H7 (cell line): ENCODE measurements at regions not wholly inside any gene's neighbourhood (a gene's known extent, or its start where the extent isn't known, plus 50 kb on each side); places are given as distances from the start of the nearest gene placed in this dataset.
"Not testable (repeated sequence)": the region's sequence is repeated elsewhere in the genome, so short reads cannot be mapped to it uniquely, and the experiment has no call there.

Experiments used
- DNase-seq: peaks from one replicate; pipeline ENCODE4 v3.0.0; 2012
- H3K27me3 ChIP-seq: 2 replicates; pipeline ENCODE4 v1.6.0; 2011; ENCODE audit warnings: mild to moderate bottlenecking, low read length; ENCODE audit not compliant: control insufficient read depth, insufficient read depth
- H3K36me3 ChIP-seq: replicated peaks from 2 replicates; pipeline ENCODE4 v1.5.1; 2011; ENCODE audit warnings: low read length; ENCODE audit not compliant: control insufficient read depth, insufficient read depth
- H3K4me3 ChIP-seq: 2 replicates; pipeline ENCODE4 v1.5.1; 2011; ENCODE audit warnings: low read depth, mild to moderate bottlenecking, control low read depth, low read length, moderate library complexity; ENCODE audit not compliant: insufficient read depth

DNA sequence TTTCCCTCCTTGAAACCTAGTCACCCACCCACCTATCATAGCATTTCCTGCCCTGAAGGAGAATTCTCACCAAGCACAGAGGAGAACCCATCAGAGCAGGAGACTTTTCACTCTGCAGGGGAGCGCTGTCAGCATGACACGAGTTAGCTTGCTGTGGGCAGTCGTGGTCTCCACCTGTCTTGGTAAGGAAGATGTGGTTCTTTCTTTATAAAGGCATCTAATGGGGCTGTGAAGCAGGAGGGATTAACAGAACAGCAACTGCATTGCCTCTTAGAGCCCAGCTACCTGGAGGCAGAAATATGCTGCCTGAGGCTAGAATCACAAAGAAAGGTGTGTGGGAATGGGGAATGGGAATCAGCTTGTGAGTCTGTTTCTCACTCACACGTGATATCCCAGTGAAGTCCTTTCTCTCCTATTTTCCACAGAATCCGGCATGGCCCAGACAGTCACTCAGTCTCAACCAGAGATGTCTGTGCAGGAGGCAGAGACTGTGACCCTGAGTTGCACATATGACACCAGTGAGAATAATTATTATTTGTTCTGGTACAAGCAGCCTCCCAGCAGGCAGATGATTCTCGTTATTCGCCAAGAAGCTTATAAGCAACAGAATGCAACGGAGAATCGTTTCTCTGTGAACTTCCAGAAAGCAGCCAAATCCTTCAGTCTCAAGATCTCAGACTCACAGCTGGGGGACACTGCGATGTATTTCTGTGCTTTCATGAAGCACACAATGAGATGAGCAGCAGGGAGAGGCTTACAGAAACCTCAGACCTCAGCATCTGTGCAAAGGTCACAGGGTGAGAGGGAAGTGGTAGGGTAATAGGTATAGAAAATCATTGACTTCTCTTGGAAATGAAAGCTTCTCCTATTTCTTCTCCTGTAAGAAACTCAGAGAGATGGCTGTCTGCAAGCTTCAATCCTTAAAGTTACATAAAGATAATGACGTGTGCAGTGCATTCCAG lies 316.9 kb downstream of the DAD1 start:
- Histone ChIP-seq H3K27me3 (no peaks in the 10 kb centered on the region), H3K4me3 (no peak overlapping the region), H3K36me3 (no peaks in the 10 kb centered on the region)
- no peak for DNase-seq

DNA sequence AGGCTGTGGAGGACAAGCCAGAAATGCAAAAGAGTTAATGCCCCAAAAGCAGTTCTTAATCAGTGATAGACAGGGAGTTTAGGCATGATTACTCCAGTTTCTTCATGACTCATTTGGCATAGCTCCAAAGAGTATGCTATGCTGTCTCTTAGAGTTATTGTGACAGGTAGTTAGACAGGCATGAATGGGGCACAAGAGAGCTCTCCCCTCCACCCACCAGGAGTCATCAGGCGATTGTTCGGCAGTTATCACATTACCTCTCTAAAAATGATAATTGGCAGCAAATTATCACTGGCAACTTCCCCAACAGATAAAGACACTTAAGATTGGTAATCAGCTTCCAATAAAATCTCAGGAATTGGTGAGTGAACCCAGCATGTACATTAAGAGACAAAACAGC lies 320.1 kb downstream of the DAD1 start:
- Histone ChIP-seq H3K4me3 (no peak overlapping the region), H3K27me3 (no peaks in the 10 kb centered on the region), H3K36me3 (no peaks in the 10 kb centered on the region)
- no peak for DNase-seq

- no peaks in the 10 kb centered on the region for H3K27me3 ChIP-seq
- no peak for DNase-seq
- H3K4me3 ChIP-seq, result no peak overlapping the region
- H3K36me3 ChIP-seq, result no peaks in the 10 kb centered on the region
Measured at GRCh38 chr14:22266683-22267082, 322.3 kb downstream of the DAD1 start.

GRCh38 chr14:22266142-22266442 lies 322.9 kb downstream of the DAD1 start:
- H3K27me3 ChIP-seq, result no peaks in the 10 kb centered on the region
- no peak overlapping the region for H3K4me3 ChIP-seq
- no peak for DNase-seq
- H3K36me3 ChIP-seq, result no peaks in the 10 kb centered on the region

- H3K4me3 ChIP-seq, result no peak overlapping the region
- H3K36me3 ChIP-seq, result no peaks in the 10 kb centered on the region
- no peaks in the 10 kb centered on the region for H3K27me3 ChIP-seq
- DNase-seq, result peak; percentile 15
Measured at GRCh38 chr14:22265319-22266141, 323.5 kb downstream of the DAD1 start.

- H3K36me3 ChIP-seq, result no peaks in the 10 kb centered on the region
- DNase-seq, result no peak
- H3K27me3 ChIP-seq, result no peaks in the 10 kb centered on the region
- H3K4me3 ChIP-seq, result no peak overlapping the region
Measured at GRCh38 chr14:22264759-22265158, 324.3 kb downstream of the DAD1 start.

- H3K36me3 ChIP-seq, result no peaks in the 10 kb centered on the region
Measured at GRCh38 chr14:22263961-22264360, 325.1 kb downstream of the DAD1 start.

GRCh38 chr14:22262881-22263280 lies 326.1 kb downstream of the DAD1 start:
- DNase-seq, result no peak
- H3K4me3 ChIP-seq, result no peak overlapping the region
- H3K36me3 ChIP-seq, result no peaks in the 10 kb centered on the region
- H3K27me3 ChIP-seq, result no peaks in the 10 kb centered on the region

More at GRCh38 chr14:22263961-22264360, 325.1 kb downstream of the DAD1 start:
- DNase-seq, result no peak
- H3K4me3 ChIP-seq, result no peak overlapping the region
- H3K27me3 ChIP-seq, result no peaks in the 10 kb centered on the region

GRCh38 chr14:22255017-22255950 lies 333.7 kb downstream of the DAD1 start:
- no peak for DNase-seq
- H3K4me3 ChIP-seq, result no peak overlapping the region
- H3K27me3 ChIP-seq, result no peaks in the 10 kb centered on the region
- H3K36me3 ChIP-seq, result no peaks in the 10 kb centered on the region

GRCh38 chr14:22252686-22253085 lies 336.3 kb downstream of the DAD1 start:
- Histone ChIP-seq H3K36me3 (no peaks in the 10 kb centered on the region), H3K27me3 (no peaks in the 10 kb centered on the region), H3K4me3 (no peak overlapping the region)
- DNase-seq, result no peak

DNA sequence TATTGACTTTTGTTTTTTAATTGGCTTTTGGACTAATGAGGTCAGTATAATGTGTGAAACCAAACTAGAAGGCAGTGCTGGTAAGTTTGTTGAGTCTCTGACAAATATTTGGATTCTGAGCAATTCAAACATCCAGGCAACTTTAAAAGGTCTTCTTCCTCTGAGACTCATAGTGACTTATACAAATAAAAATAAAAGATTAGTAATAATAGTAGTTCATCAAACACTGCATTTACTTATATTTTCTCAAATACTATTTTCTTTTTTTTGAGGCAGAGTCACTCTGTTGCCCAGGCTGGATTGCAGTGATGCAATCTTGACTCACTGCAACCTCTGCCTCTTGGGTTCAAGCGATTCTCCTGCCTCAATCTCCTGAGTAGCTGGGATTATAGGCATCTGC lies 337.9 kb downstream of the DAD1 start:
- Histone ChIP-seq H3K27me3 (no peaks in the 10 kb centered on the region), H3K36me3 (no peaks in the 10 kb centered on the region), H3K4me3 (no peak overlapping the region)
- no peak for DNase-seq

DNA sequence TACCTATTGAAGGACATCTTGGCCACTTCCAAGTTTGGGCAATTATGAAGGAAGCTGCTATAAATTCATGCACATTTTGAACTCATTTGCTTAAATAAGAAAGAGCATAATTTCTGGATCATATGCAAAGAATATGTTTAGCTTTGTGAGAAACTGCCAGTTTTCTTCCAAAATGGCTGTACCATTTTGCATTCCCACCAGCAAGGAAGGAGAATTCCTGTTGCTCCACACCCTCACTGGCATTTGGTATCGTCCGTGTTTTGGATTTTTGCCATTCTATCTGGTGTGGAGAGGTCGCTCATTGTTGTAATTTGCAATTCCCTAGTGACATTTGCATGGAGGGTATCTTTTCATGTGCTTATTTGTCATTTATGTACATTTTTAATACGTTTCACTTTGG lies 339.3 kb downstream of the DAD1 start:
- no peak for DNase-seq

DNA sequence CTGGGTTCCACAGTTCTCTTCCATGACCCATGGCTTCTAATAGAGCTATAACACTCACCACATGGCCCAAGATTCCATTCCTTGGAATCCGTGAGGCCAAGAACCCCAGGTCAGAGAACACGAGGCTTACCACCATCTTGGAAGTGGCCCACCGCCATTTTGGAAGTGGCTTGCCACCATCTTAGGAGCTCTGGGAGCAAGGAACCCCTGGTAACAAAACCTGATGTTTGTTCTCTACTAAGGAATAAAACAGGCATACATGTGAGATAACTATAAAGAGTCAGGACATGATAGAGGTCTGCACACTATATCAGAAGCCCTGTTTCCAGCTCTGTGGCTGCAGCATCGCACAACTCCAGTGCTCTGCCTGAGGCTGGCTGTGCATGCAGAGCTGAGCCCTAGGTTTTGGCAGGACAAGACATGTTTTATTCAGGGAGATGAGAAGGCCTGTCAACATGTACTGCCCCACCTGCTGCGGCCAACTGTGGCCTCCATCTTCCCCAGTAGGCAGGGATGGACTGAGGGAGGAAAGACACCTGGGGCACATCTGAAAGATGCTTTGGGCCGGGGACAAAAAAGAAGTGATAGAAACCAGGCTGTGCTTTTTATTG lies 344.9 kb downstream of the DAD1 start:
- Histone ChIP-seq H3K27me3 (no peaks in the 10 kb centered on the region), H3K4me3 (no peak overlapping the region), H3K36me3 (no peaks in the 10 kb centered on the region)
- no peak for DNase-seq

More for the DNA sequence above, 339.3 kb downstream of the DAD1 start:
- no peaks in the 10 kb centered on the region for H3K27me3 ChIP-seq
- H3K4me3 ChIP-seq, result no peak overlapping the region
- no peaks in the 10 kb centered on the region for H3K36me3 ChIP-seq

DNA sequence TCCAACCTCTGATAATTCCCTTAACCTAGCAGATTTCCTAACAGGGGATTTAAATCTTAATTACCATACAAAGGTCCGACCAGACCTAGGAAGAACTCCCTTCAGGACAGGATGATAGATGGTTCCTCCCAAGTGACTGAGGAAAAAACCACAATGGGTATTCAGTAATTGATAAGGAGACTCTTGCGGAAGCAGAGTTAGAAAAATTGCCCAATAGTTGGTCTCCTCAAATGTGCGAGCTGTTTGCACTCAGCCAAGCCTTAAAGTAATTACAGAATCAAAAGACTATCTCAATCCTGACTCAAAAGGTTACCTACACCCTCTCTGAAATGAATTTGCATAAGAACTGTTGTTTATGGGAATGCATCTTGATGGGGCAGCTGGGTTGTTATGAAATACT lies 350.7 kb downstream of the DAD1 start:
- H3K27me3 ChIP-seq, H3K36me3 ChIP-seq, H3K4me3 ChIP-seq, DNase-seq: not testable (repeated sequence)
